DOHH2 (cell line): ENCODE measurements at regions not wholly inside any gene's neighbourhood (a gene's known extent, or its start where the extent isn't known, plus 50 kb on each side); places are given as distances from the start of the nearest gene placed in this dataset.
"Not testable (repeated sequence)": the region's sequence is repeated elsewhere in the genome, so short reads cannot be mapped to it uniquely, and the experiment has no call there.

ENCODE experiments used
- H3F3A ChIP-seq: fragments of 200-600 bp; sonication (generic), shearing (Covaris generic); 2 replicates; pipeline ENCODE4 v1.6.0; 2016; ENCODE audit warnings: antibody characterized with exemption, mild to moderate bottlenecking; ENCODE audit not compliant: control insufficient read depth, insufficient read depth
- H3K27ac ChIP-seq: fragments of 200-600 bp; sonication (generic); 2 replicates; pipeline ENCODE4 v1.5.1; 2014; ENCODE audit warnings: low read depth, mild to moderate bottlenecking, low read length, moderate library complexity
- H3K27me3 ChIP-seq: fragments of 200-600 bp; sonication (generic); 2 replicates; pipeline ENCODE4 v1.6.1; 2014; ENCODE audit warnings: mild to moderate bottlenecking, low read length, mixed read lengths; ENCODE audit not compliant: control insufficient read depth
- H3K36me3 ChIP-seq: fragments of 200-600 bp; sonication (generic); 2 replicates; pipeline ENCODE4 v1.6.1; 2014; ENCODE audit warnings: mild to moderate bottlenecking, low read length, moderate library complexity, mixed read lengths; ENCODE audit not compliant: control insufficient read depth
- H3K4me1 ChIP-seq: fragments of 200-600 bp; sonication (generic); 2 replicates; pipeline ENCODE4 v1.6.1; 2014; ENCODE audit warnings: mild to moderate bottlenecking, low read length, mixed read lengths; ENCODE audit not compliant: control insufficient read depth
- H3K4me2 ChIP-seq: fragments of 200-600 bp; sonication (generic); 2 replicates; pipeline ENCODE4 v1.6.0; 2014; ENCODE audit warnings: mild to moderate bottlenecking, low read length, moderate library complexity
- H3K4me3 ChIP-seq: fragments of 200-600 bp; sonication (generic); 2 replicates; pipeline ENCODE4 v1.5.1; 2014; ENCODE audit warnings: mild to moderate bottlenecking, low read length, mixed read lengths
- H3K79me2 ChIP-seq: fragments of 200-600 bp; sonication (generic); 2 replicates; pipeline ENCODE4 v1.6.1; 2014; ENCODE audit warnings: mild to moderate bottlenecking, low read length, mixed read lengths; ENCODE audit not compliant: control insufficient read depth
- H3K9me2 ChIP-seq: fragments of 200-600 bp; sonication (generic); replicated peaks from 2 replicates; pipeline ENCODE4 v1.6.1; 2014; ENCODE audit warnings: mild to moderate bottlenecking, low read length, mixed read lengths; ENCODE audit not compliant: control insufficient read depth
- H3K9me3 ChIP-seq: fragments of 200-600 bp; sonication (generic); 2 replicates; pipeline ENCODE4 v1.6.1; 2014; ENCODE audit warnings: antibody characterized with exemption, low read length, mixed read lengths; ENCODE audit not compliant: control insufficient read depth, insufficient read depth
- H4K20me1 ChIP-seq: fragments of 200-600 bp; sonication (generic); 2 replicates; pipeline ENCODE4 v1.6.0; 2014; ENCODE audit warnings: low read depth, mild to moderate bottlenecking, antibody characterized with exemption, low read length, moderate library complexity; ENCODE audit not compliant: control insufficient read depth, insufficient read depth
- CTCF ChIP-seq: fragments of 200-600 bp; sonication (generic); IDR thresholded peaks from one replicate; pipeline ENCODE4 v1.5.1; 2014; ENCODE audit warnings: antibody characterized with exemption, mild to moderate bottlenecking, low read depth, low read length; ENCODE audit not compliant: poor library complexity, severe bottlenecking
- EZH2phosphoT487 ChIP-seq: fragments of 200-600 bp; sonication (generic); IDR thresholded peaks from 2 replicates; pipeline ENCODE4 v1.6.1; 2017; ENCODE audit warnings: borderline replicate concordance, mild to moderate bottlenecking, antibody characterized with exemption, low read length, moderate library complexity, mixed read lengths

GRCh38 chrX:25878806-25879205 is 259.3 kb upstream of the MAGEB18 start:
- Histone ChIP-seq H3K4me1 (no peaks in the 10 kb centered on the region), H3K79me2 (no peaks in the 10 kb centered on the region), H3K27ac (no peak overlapping the region), H3K9me2 (no peaks in the 10 kb centered on the region), H3F3A (no peaks in the 10 kb centered on the region), H3K9me3 (no peaks in the 10 kb centered on the region), H4K20me1 (no peaks in the 10 kb centered on the region), H3K27me3 (no peaks in the 10 kb centered on the region), H3K4me3 (no peak overlapping the region), H3K4me2 (no peak overlapping the region), H3K36me3 (no peaks in the 10 kb centered on the region)
- TF ChIP-seq EZH2phosphoT487 (no peak), CTCF (no peak)

GRCh38 chrX:25882503-25882902 is 255.6 kb upstream of the MAGEB18 start:
- H3K36me3 ChIP-seq, H3K4me1 ChIP-seq, H3F3A ChIP-seq, H3K4me2 ChIP-seq, H3K79me2 ChIP-seq, H3K27me3 ChIP-seq, H3K27ac ChIP-seq, H3K9me3 ChIP-seq, H4K20me1 ChIP-seq, H3K4me3 ChIP-seq, H3K9me2 ChIP-seq: not testable (repeated sequence)

- H3K79me2 ChIP-seq: no peaks in the 10 kb centered on the region
- H3K4me1 ChIP-seq: no peaks in the 10 kb centered on the region
- no peaks in the 10 kb centered on the region for H3K9me3 ChIP-seq
- no peak overlapping the region for H3K4me3 ChIP-seq
- no peaks in the 10 kb centered on the region for H4K20me1 ChIP-seq
- no peaks in the 10 kb centered on the region for H3F3A ChIP-seq
- no peak overlapping the region for H3K27ac ChIP-seq
- H3K9me2 ChIP-seq: no peaks in the 10 kb centered on the region
- TF ChIP-seq EZH2phosphoT487: no peak
- no peak for TF ChIP-seq CTCF
- no peak overlapping the region for H3K4me2 ChIP-seq
- no peaks in the 10 kb centered on the region for H3K36me3 ChIP-seq
- H3K27me3 ChIP-seq: no peaks in the 10 kb centered on the region
These were observed 240.4 kb upstream of the MAGEB18 start for GRCh38 chrX:25897758-25898157.

- H3K9me3 ChIP-seq, H4K20me1 ChIP-seq, H3F3A ChIP-seq, H3K4me3 ChIP-seq, H3K79me2 ChIP-seq, H3K4me1 ChIP-seq, H3K9me2 ChIP-seq, H3K27me3 ChIP-seq, H3K27ac ChIP-seq, H3K36me3 ChIP-seq, H3K4me2 ChIP-seq: not testable (repeated sequence)
These were observed 232.4 kb upstream of the MAGEB18 start for GRCh38 chrX:25905728-25906127.
